HT-29 (cell line): ENCODE measurements at regions not wholly inside any gene's neighbourhood (a gene's known extent, or its start where the extent isn't known, plus 50 kb on each side); places are given as distances from the start of the nearest gene placed in this dataset. TPM values are rescaled to one million over a fixed set of nuclear protein-coding genes. Genes with fewer than 3 reads are reported as not detected.

Experiments
- DNase-seq: peaks from one replicate; pipeline ENCODE4 v3.0.0-alpha.2; 2015; ENCODE audit warnings: low spot score
- small RNA-seq: library from RNA; depleted of rRNA; stranded (forward); fragments of <200 nt; gene quantifications from one replicate; pipeline ENCODE3, GENCODE V24; 2014

- DNase-seq = no peak
Observed at GRCh38 chr9:99749641-99750040, 72.0 kb upstream of the NR4A3 start.

DNA sequence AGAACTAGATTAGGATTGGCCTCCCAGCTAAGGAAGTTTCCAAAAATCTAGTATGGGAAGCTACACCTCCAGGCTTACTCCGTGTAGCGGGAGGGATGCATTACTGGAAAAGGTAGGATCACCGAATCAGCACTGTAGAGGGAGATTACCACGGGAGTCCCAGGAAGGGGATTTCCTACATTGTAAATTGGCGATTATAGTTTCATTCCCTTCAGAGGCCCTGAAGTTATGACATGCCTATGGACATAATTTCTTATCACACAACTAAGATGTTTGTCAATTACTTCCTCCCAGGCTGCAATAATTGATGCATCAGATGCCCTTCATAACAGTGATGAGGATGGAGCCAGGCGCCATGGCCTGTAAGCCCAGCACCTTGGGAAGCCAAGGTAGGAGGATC lies 71.2 kb upstream of the NR4A3 start:
- DNase-seq = no peak

GRCh38 chr9:99752417-99753109 lies 69.1 kb upstream of the NR4A3 start:
- no peak for DNase-seq

DNA sequence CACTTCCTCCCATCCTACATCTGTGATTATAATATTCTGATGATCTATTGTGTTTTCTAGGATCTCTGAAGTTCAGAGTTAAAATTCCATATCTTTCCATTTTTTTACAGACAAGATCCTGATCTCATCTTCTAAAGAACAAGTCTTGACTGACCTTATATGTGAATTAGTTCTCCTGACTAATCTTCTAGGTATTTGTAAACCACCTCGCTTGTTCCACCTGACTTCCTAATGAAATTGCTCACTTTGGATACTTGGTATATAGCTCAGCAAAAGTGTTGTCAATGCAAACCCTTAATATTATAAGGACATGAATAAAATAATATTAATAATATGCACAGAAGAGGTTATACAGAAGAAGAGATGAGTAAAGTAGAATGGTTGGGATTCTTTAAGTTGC lies 68.2 kb upstream of the NR4A3 start:
- DNase-seq = no peak

DNA sequence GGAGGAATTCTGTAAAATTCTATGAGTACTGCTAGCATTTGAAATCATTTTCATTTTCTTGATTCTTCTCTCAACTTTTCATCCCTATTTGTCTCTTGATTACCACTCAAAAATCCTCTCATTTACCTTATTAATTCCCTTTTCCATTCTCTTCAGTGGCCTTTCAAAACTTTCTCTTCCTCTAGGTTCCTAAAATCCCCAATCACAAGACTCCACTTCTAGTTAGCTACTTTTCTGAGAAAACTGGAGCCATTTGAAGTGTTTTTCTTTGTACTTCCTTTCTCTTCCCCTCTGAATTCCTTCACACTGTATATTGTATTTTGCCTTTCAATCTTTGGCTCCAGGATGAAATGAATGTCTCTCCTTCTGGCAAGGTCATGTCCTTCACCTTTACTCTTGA lies 61.3 kb upstream of the NR4A3 start:
- DNase-seq = no peak

DNA sequence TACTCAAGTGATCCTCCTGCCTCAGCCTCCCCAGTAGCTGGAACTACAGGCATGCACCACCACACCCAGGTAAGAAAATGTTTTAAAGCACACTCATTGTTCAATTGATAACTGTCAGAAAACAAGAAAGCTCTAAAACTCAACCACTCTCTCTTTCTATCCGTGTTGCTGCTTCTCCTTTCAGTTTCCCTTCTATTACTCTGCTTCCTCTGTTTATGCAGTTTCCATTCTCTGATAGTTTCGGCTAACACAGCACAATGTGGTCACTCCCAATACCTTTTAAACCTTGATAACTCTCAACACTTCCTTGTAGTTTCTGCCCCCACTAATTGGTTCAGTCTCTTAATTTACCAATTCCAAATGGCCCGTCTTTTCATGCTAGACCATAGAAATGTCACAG lies 59.2 kb upstream of the NR4A3 start:
- no peak for DNase-seq

Small RNAs in the stretch of these regions (small RNA-seq; reads per million reads assigned to genes)
- gene AL137067.1 = not detected
- gene AL137067.2 = not detected
